Tibial nerve (tissue), 4 donors: ENCODE measurements at regions not wholly inside any gene's neighbourhood (a gene's known extent, or its start where the extent isn't known, plus 50 kb on each side); places are given as distances from the start of the nearest gene placed in this dataset.

Experiments used
- DNase-seq, 2 donors: peaks; one replicate each; pipeline ENCODE4 v3.0.0-alpha.2; 2019; ENCODE audit warnings: low spot score in 2 of 2
- H3K27ac ChIP-seq, 4 donors: fragments of 200-600 bp; sonication (generic) in 3 of 4; one replicate each; pipeline ENCODE4 v1.5.1; 2017 to 2019; ENCODE audit warnings: mild to moderate bottlenecking in 1 of 4
- H3K27me3 ChIP-seq, 2 donors: fragments of 200-600 bp; sonication (generic) in 1 of 2; one replicate each; pipeline versions ENCODE4 v1.5.1 to v1.6.0; 2017 to 2019
- H3K36me3 ChIP-seq, 3 donors: fragments of 200-600 bp; sonication (generic); one replicate each; pipeline ENCODE4 v1.5.1; 2018 to 2019
- H3K4me1 ChIP-seq, 4 donors: fragments of 200-600 bp; sonication (generic) in 3 of 4; one replicate each; pipeline ENCODE4 v1.5.1; 2017 to 2019
- H3K4me3 ChIP-seq, 4 donors: fragments of 200-600 bp; sonication (generic) in 3 of 4; one replicate each; pipeline ENCODE4 v1.5.1; 2017 to 2019; ENCODE audit warnings: mild to moderate bottlenecking in 1 of 4, moderate library complexity in 1 of 4
- H3K9me3 ChIP-seq, 4 donors: fragments of 200-600 bp; sonication (generic) in 3 of 4; one replicate each; pipeline ENCODE4 v1.5.1; 2017 to 2019
- EP300 ChIP-seq, 2 donors: sonication (generic); formaldehyde crosslinking; IDR thresholded peaks; one replicate each; pipeline ENCODE4 v1.6.1; 2017; ENCODE audit warnings: antibody characterized with exemption in 2 of 2, mild to moderate bottlenecking in 1 of 2
- POLR2A ChIP-seq, 2 donors: fragments of 450-650 bp; IDR thresholded peaks; one replicate each; pipeline ENCODE4 v1.6.1; 2017; ENCODE audit warnings: antibody characterized with exemption in 2 of 2, mild to moderate bottlenecking in 2 of 2, moderate library complexity in 2 of 2
- WGBS, 2 donors: methylation state at CpG; one replicate each; pipeline ENCODE4 v1.1.5; 2018; 5-methylcytosine and 5-hydroxymethylcytosine counted together
- TF ChIP-seq, protein P1 (sequence below), 5 experiments: fragments of 200-600 bp in 3 of 5; fragments of 450-650 bp in 2 of 5; sonication (generic) in 3 of 5; IDR thresholded peaks; one replicate each; pipeline ENCODE4 v1.5.1; 2016 to 2019; ENCODE audit warnings: antibody characterized with exemption in 5 of 5, mild to moderate bottlenecking in 3 of 5, moderate library complexity in 2 of 5

DNA sequence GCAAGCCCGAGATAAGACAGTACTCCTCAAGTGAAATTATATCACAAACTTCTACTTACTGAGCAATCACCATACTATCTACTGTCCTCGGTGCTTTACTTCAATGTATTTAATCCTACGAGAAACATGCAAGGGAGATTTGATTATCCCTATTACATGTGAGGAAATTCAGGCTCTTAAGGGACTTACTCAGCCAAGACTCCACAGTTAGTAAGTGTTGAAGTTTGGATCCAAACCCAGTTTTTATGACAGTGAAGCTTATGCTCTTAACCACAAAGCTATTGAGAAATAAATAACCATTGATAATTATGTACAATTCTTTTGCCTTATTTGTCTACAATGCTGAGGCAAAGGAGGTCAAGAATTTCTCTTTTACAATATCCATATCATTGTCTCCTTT, 672.9 kb upstream of the ACVR2A start:
- Histone ChIP-seq H3K27me3 (no peaks in the 10 kb centered on the region), H3K4me3 (no peak overlapping the region), H3K9me3 (no peaks in the 10 kb centered on the region), H3K36me3 (no peaks in the 10 kb centered on the region), H3K27ac (peak overlapping the region in 1 of 4 donors; percentile 11), H3K4me1 (peaks cover 0 to 6% (median 0%) of the 10 kb centered on the region in 4 donors)
- no peak for DNase-seq
- TF ChIP-seq POLR2A (IDR thresholded peaks at IDR 0.05) (no peak), EP300 (IDR thresholded peaks at IDR 0.05) (no peak)
- TF ChIP-seq, protein P1, sequence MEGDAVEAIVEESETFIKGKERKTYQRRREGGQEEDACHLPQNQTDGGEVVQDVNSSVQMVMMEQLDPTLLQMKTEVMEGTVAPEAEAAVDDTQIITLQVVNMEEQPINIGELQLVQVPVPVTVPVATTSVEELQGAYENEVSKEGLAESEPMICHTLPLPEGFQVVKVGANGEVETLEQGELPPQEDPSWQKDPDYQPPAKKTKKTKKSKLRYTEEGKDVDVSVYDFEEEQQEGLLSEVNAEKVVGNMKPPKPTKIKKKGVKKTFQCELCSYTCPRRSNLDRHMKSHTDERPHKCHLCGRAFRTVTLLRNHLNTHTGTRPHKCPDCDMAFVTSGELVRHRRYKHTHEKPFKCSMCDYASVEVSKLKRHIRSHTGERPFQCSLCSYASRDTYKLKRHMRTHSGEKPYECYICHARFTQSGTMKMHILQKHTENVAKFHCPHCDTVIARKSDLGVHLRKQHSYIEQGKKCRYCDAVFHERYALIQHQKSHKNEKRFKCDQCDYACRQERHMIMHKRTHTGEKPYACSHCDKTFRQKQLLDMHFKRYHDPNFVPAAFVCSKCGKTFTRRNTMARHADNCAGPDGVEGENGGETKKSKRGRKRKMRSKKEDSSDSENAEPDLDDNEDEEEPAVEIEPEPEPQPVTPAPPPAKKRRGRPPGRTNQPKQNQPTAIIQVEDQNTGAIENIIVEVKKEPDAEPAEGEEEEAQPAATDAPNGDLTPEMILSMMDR (IDR thresholded peaks at IDR 0.05), result no peak
- 27 to 62% methylated on average over 3 of the region's 3 CpGs for WGBS, 2 donors

DNA sequence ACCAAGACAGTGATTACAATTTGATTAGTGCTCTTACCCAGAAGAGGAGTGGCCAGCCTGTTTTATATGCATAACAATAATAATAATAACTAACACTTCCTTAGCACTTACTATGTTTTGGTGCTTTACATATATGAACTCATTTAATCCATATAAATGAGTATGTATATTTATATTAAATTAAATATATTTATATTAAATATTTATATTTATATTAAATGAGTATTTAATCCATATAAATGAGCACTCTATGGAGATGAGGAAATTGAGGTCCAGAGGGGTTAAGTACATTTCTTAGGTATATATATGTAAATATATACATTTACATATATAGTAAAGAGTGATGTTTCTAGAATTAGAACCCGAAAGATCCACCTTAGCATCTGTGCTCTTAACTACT, 673.9 kb upstream of the ACVR2A start:
- H3K4me3 ChIP-seq, result no peak overlapping the region
- no peak overlapping the region for H3K27ac ChIP-seq
- no peaks in the 10 kb centered on the region for H3K9me3 ChIP-seq
- H3K27me3 ChIP-seq, result no peaks in the 10 kb centered on the region
- TF ChIP-seq, protein P1 (IDR thresholded peaks at IDR 0.05), result no peak
- TF ChIP-seq EP300 (IDR thresholded peaks at IDR 0.05), result no peak
- TF ChIP-seq POLR2A (IDR thresholded peaks at IDR 0.05), result no peak
- peaks cover 0 to 6% (median 0%) of the 10 kb centered on the region in 4 donors for H3K4me1 ChIP-seq
- 95 to 96% methylated on average over 1 of the region's 1 CpG for WGBS, 2 donors
- H3K36me3 ChIP-seq, result no peaks in the 10 kb centered on the region
- DNase-seq, result no peak

DNA sequence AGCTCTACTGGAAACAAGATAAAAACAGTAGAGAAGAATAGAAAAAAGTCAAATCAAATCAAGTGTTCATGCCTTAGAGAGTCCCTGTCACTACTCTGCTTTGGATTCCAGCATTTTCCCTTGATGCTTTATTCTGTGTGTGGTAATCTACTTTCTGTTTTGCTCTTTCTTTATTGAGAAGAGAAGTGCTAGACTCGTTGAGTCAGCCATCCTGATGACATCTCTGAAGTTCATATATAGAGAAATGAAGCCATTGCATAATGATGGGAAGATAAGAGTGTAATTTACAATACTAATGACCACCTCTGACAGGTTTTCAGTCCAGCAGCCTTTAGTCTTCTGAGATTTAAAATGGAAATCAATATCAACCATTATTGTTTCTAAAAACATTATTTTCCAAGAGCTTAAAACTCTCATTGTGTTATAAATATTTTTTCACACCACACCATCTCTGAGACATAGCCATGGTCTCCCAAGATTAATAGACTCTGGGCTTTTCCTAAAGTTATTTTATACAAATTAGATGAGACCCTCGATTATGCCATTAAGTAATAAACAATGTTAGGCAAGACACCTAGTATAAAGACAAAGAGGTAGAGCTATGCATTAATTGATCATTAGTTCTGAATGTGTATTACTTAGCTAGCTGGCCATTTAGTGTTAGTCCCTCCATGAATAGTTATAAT, 679.0 kb upstream of the ACVR2A start:
- no peaks in the 10 kb centered on the region for H3K36me3 ChIP-seq
- no peak overlapping the region for H3K4me3 ChIP-seq
- H3K27me3 ChIP-seq, result no peaks in the 10 kb centered on the region
- DNase-seq, result no peak
- no peaks in the 10 kb centered on the region for H3K4me1 ChIP-seq
- H3K27ac ChIP-seq, result no peak overlapping the region
- 67 to 69% methylated on average over 2 of the region's 2 CpGs for WGBS, 2 donors
- TF ChIP-seq EP300 (IDR thresholded peaks at IDR 0.05) (no peak), POLR2A (IDR thresholded peaks at IDR 0.05) (no peak)
- TF ChIP-seq, protein P1 (IDR thresholded peaks at IDR 0.05), result no peak
- no peaks in the 10 kb centered on the region for H3K9me3 ChIP-seq

DNA sequence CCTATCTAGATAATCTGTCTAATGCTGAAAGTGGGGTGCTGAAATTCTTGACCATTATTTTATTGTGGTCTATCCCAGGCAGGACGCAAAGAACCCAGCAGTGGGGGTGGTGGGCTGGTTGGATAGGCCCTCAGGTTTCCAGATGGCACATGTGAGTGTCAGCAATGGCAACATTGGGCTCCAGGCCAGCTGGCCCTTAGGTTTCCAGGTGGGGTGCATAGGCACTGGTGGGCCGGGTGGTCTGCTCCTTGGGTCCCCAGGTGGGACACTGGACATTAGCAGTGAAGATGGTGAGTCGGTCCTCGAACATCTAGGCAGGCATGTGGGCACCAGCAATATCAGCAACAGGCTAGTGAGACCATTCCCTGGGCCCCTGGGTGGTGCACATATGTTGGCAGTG, 680.3 kb upstream of the ACVR2A start:
- no peaks in the 10 kb centered on the region for H3K4me1 ChIP-seq
- H3K27me3 ChIP-seq, result no peaks in the 10 kb centered on the region
- no peaks in the 10 kb centered on the region for H3K9me3 ChIP-seq
- H3K4me3 ChIP-seq, result no peak overlapping the region
- DNase-seq, result no peak
- H3K27ac ChIP-seq, result no peak overlapping the region
- TF ChIP-seq, protein P1 (IDR thresholded peaks at IDR 0.05), result no peak
- TF ChIP-seq EP300 (IDR thresholded peaks at IDR 0.05) (no peak), POLR2A (IDR thresholded peaks at IDR 0.05) (no peak)
- no peaks in the 10 kb centered on the region for H3K36me3 ChIP-seq
- WGBS, 2 donors, result 87 to 92% methylated on average over 3 to 4 of the region's 4 CpGs

DNA sequence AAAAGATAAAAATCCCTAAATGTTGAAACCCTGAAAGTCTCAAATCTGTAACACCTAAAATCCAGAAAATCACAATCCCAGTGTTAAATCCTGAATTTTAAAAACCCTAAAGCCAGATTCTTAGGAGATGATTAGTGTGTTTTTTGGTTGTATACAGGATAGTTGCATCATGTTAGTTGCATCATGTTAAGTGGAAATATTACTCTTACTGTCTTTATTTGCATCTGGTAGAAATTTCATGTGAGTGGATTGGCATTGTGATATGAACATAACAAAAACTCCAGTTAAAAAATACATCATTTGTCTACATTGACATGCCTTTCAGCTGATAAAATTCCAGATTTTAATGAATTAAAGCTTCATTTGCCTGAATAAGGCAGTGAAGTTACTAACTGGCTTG, 683.1 kb upstream of the ACVR2A start:
- DNase-seq, result no peak
- H3K27me3 ChIP-seq, result no peaks in the 10 kb centered on the region
- TF ChIP-seq POLR2A (IDR thresholded peaks at IDR 0.05) (no peak), EP300 (IDR thresholded peaks at IDR 0.05) (no peak)
- TF ChIP-seq, protein P1 (IDR thresholded peaks at IDR 0.05), result no peak
- H3K9me3 ChIP-seq, result no peaks in the 10 kb centered on the region
- H3K4me1 ChIP-seq, result no peaks in the 10 kb centered on the region
- no peak overlapping the region for H3K27ac ChIP-seq
- H3K36me3 ChIP-seq, result no peaks in the 10 kb centered on the region
- H3K4me3 ChIP-seq, result no peak overlapping the region
